GM19238 (cell line): ENCODE measurements at regions not wholly inside any gene's neighbourhood (a gene's known extent, or its start where the extent isn't known, plus 50 kb on each side); places are given as distances from the start of the nearest gene placed in this dataset.
"Not testable (repeated sequence)": the region's sequence is repeated elsewhere in the genome, so short reads cannot be mapped to it uniquely, and the experiment has no call there.

ENCODE experiments used
- DNase-seq: peaks from one replicate; pipeline ENCODE4 v3.0.0; 2011; ENCODE audit warnings: low spot score; ENCODE audit not compliant: insufficient read length

GRCh38 chr1:90309806-90310205 is 314.9 kb downstream of the ZNF326 start:
- DNase-seq: no peak

GRCh38 chr1:90308421-90308820 is 313.5 kb downstream of the ZNF326 start:
- DNase-seq: no peak

- DNase-seq: no peak
Measured at GRCh38 chr1:90305577-90305976, 310.7 kb downstream of the ZNF326 start.

GRCh38 chr1:90296327-90296726 is 301.4 kb downstream of the ZNF326 start:
- no peak for DNase-seq

- no peak for DNase-seq
Measured at GRCh38 chr1:90295534-90295933, 300.6 kb downstream of the ZNF326 start.

GRCh38 chr1:90291431-90292216 is 296.7 kb downstream of the ZNF326 start:
- DNase-seq: no peak

GRCh38 chr1:90282811-90283210 is 287.9 kb downstream of the ZNF326 start:
- DNase-seq: no peak

- not testable (repeated sequence) for DNase-seq
Measured at GRCh38 chr1:90281886-90282285, 287.0 kb downstream of the ZNF326 start.

- no peak for DNase-seq
Measured at GRCh38 chr1:90277270-90277669, 282.4 kb downstream of the ZNF326 start.

- DNase-seq: no peak
Measured at GRCh38 chr1:90274376-90274775, 279.5 kb downstream of the ZNF326 start.

- DNase-seq: no peak
Measured at GRCh38 chr1:90273241-90273774, 278.4 kb downstream of the ZNF326 start.

- DNase-seq: no peak
Measured at GRCh38 chr1:90262791-90263190, 267.9 kb downstream of the ZNF326 start.

- no peak for DNase-seq
Measured at GRCh38 chr1:90262286-90262685, 267.4 kb downstream of the ZNF326 start.

GRCh38 chr1:90246069-90246468 is 251.2 kb downstream of the ZNF326 start:
- DNase-seq: no peak

- DNase-seq: no peak
Measured at GRCh38 chr1:90236493-90236892, 241.6 kb downstream of the ZNF326 start.

GRCh38 chr1:90223401-90223800 is 228.5 kb downstream of the ZNF326 start:
- no peak for DNase-seq

- DNase-seq: no peak
Measured at GRCh38 chr1:90220941-90221693, 226.2 kb downstream of the ZNF326 start.

GRCh38 chr1:90220496-90220895 is 225.6 kb downstream of the ZNF326 start:
- DNase-seq: no peak

- DNase-seq: not testable (repeated sequence)
Measured at GRCh38 chr1:90219166-90219871, 224.4 kb downstream of the ZNF326 start.

GRCh38 chr1:90210633-90211491 is 216.0 kb downstream of the ZNF326 start:
- no peak for DNase-seq

GRCh38 chr1:90208949-90209348 is 214.0 kb downstream of the ZNF326 start:
- no peak for DNase-seq
